NCI-H1105 (cell line): ENCODE measurements at regions not wholly inside any gene's neighbourhood (a gene's known extent, or its start where the extent isn't known, plus 50 kb on each side); places are given as distances from the start of the nearest gene placed in this dataset.
"Not testable (repeated sequence)": the region's sequence is repeated elsewhere in the genome, so short reads cannot be mapped to it uniquely, and the experiment has no call there.

Experiments used
- DNase-seq: peaks from one replicate; lab custom pipeline; 2025; lab: John Stamatoyannopoulos, UW

DNA sequence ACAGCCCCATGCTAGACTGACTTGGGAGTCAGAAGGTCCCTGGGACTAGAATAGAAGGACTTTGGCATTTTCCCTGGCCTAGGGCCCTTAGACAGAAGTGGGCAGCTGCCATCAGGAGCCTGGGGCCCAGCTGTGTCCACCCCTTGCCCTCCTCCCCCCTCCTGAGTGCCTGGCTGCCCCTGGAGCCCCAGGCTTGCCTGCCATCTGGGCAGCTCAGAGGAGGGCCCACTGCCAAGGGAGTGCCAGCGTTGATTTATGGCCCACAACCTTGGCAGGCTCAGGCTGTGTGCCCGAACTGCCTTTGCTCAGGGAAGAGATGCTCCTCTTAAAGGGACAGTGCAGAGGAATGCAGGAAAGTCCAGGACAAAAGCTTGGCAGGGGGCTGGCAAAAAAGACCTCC is 439.1 kb downstream of the SPATA31A7 start:
- not testable (repeated sequence) for DNase-seq

GRCh38 chr9:61634192-61634591 is 444.4 kb downstream of the SPATA31A7 start:
- no peak for DNase-seq

- not testable (repeated sequence) for DNase-seq
These were observed 474.4 kb downstream of the SPATA31A7 start for GRCh38 chr9:61664232-61664631.

GRCh38 chr9:61665330-61665751 is 475.5 kb downstream of the SPATA31A7 start:
- peak; percentile 18 for DNase-seq

DNA sequence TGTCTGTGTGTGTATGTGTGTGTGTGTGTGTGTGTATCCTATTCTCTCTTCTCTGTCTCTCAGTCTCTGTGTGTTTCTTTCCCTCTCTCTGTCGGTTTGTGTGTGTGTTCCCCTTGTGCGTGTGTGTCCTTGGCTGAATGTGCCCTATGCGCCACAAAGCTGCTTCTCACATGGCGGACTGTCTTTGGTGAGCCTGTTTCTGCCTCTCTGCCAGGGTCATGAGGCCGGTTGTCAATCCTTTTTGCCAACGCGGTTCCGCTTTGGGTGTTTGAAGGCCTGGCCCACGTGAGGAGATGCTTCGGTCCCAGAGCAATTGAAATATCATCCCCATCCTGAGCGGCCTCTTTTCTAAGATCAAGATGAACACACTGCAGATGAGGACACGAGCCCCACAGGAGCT is 476.0 kb downstream of the SPATA31A7 start:
- no peak for DNase-seq

GRCh38 chr9:61666310-61666709 is 476.5 kb downstream of the SPATA31A7 start:
- DNase-seq: no peak

DNA sequence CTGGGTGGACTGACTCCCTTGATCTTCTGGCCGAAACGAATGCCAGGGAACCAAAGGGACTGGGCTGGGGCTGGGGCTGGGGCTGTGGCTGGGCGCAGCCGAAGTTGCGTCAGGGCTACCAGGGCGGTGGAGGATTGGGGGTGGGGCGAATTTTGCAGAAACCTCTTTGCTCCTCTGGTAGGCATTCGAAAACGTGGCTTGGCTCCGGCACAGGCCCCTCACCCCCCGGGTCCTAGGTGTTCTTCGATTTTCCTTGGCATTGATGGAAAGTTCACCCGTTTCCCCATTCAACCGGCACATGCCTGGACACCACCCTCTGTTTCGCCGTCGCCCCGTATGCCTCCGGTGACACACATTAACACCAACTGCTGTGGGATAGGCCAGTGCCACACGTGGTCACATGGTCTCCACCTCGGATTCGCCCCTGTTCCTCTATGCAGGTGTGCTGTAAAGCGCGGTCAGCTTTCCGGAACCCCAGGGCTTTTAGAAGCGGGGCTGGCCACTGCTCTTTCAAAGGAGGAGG is 477.1 kb downstream of the SPATA31A7 start:
- DNase-seq: no peak

GRCh38 chr9:61667559-61668121 is 477.8 kb downstream of the SPATA31A7 start:
- DNase-seq: no peak

- DNase-seq: not testable (repeated sequence)
These were observed 478.4 kb downstream of the SPATA31A7 start for GRCh38 chr9:61668201-61668600.

DNA sequence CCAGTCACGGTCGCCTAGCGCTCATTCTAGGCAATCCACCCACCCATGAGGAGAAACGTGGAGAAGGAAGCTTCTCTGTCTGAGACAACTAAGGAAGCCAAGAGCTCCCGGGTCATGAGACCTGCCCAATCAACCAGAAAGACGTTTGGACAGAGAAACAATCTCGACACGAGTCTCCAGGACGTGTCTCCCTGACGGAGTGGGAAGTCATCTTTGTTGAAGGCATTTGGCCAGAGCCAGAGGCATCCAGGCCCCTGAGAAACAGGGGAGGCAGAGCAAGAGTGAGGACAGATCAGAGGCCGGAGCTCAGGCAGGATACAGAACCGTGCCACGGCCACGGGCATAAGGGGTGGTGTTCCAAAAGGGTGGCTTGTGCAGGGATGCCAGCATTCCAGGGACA is 479.0 kb downstream of the SPATA31A7 start:
- DNase-seq: no peak

- DNase-seq: no peak
These were observed 479.5 kb downstream of the SPATA31A7 start for GRCh38 chr9:61669352-61669751.

DNA sequence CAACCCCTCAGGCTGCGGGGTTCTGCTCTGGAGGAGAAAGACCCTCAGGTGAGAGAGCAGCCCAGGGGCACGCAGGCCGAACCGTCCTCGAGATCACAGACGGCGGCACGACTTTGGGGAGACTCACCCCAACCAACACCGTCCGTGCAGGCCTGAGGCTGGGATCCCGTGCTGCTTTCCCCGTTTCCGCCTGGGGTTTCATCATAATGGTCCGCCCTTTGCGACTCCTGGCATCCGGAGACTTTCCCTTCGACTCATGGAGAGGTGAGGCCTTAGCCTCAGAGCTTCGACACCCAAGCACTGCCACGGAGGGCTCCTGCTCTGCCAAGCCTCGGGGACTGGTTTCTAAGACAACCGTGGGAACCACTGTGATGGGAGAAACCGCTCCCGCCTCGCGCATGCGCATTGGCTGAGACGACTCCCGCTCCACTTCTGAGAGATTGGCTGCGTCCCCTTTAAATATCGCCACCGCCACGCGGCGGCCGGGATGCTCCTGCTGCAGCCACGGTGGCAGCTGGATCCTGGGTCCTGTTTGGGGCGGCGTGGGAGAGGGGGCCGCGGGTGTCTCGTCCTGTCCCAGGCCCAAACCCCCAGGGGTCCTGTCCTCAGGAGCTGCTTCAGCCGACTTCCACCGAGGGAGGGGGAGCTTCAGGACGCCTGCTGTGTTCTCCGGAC is 480.1 kb downstream of the SPATA31A7 start:
- DNase-seq: peak; percentile 10

GRCh38 chr9:61670616-61671015 is 480.8 kb downstream of the SPATA31A7 start:
- no peak for DNase-seq

GRCh38 chr9:61671276-61671973 is 481.6 kb downstream of the SPATA31A7 start:
- DNase-seq: no peak

DNA sequence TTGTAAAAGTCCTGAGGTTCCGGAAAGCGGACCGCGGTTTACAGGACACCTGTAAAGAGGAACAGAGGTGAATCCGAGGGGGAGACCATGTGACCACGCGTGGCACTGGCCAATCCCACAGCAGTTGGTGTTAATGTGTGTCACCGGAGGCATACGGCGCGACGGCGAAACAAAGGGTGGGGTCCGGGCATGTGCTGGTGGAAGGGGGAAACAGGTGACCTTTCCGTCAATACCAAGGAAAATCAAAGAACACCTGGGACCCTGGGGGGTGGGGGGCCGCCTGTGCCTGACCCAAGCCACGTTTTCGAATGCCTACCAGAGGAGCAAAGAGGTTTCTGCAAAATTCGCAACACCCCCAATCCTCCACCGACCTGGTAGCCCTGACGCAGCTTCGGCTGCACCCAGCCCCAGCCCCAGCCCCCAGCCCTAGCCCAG is 482.3 kb downstream of the SPATA31A7 start:
- not testable (repeated sequence) for DNase-seq

GRCh38 chr9:61672645-61673167 is 482.9 kb downstream of the SPATA31A7 start:
- DNase-seq: not testable (repeated sequence)

DNA sequence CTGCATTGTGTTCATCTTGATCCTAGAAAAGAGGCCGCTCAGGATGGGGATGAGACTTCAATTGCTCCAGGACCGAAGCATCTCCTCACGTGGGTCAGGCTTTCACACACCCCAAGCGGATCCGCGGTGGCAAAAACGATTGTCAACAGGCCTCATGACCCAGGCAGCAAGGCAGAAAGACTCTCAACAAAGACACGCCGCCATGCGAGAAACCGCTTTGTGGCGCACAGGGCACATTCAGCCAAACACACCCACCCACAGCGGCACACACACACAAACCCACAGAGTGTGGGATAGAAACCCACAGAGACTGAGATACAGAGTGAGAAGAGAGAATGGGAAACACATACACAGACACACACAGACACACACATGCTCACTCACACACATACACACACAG is 483.4 kb downstream of the SPATA31A7 start:
- DNase-seq: no peak

GRCh38 chr9:61673664-61674381 is 484.0 kb downstream of the SPATA31A7 start:
- no peak for DNase-seq

- no peak for DNase-seq
These were observed 484.6 kb downstream of the SPATA31A7 start for GRCh38 chr9:61674465-61674864.

- no peak for DNase-seq
These were observed 485.0 kb downstream of the SPATA31A7 start for GRCh38 chr9:61674882-61675281.
